ENCODE measurements at regions not wholly inside any gene's neighbourhood (a gene's known extent, or its start where the extent isn't known, plus 50 kb on each side); places are given as distances from the start of the nearest gene placed in this dataset.

DNA sequence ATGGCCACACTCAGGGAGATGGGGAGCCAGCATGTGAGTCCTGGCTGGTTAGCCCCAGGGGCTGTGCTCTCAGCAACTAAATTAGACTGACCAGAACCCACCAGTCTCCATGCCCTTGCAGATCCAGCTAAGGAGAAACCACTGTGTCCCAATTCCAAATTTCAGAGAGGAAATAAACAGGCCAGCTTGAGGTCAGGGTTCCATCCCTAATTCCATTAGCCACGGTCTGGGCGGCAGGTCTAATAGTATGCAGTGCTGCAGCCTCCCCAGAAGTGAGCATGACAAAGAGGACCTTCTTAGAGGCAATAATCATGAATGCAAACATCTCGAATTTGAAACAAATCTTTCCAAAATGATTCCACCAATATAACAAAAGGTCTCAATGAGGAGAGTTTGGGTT, 671.2 kb downstream of the BCL11A start:
- TF ChIP-seq, protein P1, sequence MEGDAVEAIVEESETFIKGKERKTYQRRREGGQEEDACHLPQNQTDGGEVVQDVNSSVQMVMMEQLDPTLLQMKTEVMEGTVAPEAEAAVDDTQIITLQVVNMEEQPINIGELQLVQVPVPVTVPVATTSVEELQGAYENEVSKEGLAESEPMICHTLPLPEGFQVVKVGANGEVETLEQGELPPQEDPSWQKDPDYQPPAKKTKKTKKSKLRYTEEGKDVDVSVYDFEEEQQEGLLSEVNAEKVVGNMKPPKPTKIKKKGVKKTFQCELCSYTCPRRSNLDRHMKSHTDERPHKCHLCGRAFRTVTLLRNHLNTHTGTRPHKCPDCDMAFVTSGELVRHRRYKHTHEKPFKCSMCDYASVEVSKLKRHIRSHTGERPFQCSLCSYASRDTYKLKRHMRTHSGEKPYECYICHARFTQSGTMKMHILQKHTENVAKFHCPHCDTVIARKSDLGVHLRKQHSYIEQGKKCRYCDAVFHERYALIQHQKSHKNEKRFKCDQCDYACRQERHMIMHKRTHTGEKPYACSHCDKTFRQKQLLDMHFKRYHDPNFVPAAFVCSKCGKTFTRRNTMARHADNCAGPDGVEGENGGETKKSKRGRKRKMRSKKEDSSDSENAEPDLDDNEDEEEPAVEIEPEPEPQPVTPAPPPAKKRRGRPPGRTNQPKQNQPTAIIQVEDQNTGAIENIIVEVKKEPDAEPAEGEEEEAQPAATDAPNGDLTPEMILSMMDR (IDR thresholded peaks at IDR 0.05; ENCODE audit: insufficient read depth, low read length, poor library complexity, severe bottlenecking): no peak
- TF ChIP-seq EZH2phosphoT487 (conservative IDR thresholded peaks at IDR 0.05; ENCODE audit: low read length): no peak
